K562 (cell line): ENCODE measurements at regions not wholly inside any gene's neighbourhood (a gene's known extent, or its start where the extent isn't known, plus 50 kb on each side); places are given as distances from the start of the nearest gene placed in this dataset.
A peak's percentile ranks its signal among the peaks of the same experiment; 100 is the strongest.

Source experiments
- ATAC-seq: fragments of 200-7000 bp; cut with Tn5 transposase; 3 replicates; pipeline ENCODE4 v1.9.1; 2020; ENCODE audit warnings: moderate library complexity
- BruUV-seq: library from RNA; stranded (reverse); fragments of 400-500 nt; replicated peaks from 2 replicates; lab custom pipeline; 2021; lab: Mats Ljungman, UMichigan
- CTCF ChIA-PET: fragments of 300-600 bp; formaldehyde crosslinking; extraction: SDS; loops from one replicate; lab custom pipeline; 2021; ENCODE audit warnings: low intra/inter-chr PET ratio; lab: Yijun Ruan, JAX
- POLR2A ChIA-PET: fragments of 300-600, 350-650 bp; sonication (Branson Sonifier 250); formaldehyde crosslinking; extraction: SDS; loops from one replicate; lab custom pipeline; 2021; ENCODE audit warnings: antibody characterized with exemption, inconsistent platforms; lab: Yijun Ruan, JAX
- DNase-seq, 4 experiments: peaks; one replicate each; pipeline versions ENCODE4 v3.0.0 to v3.0.0-alpha.2; 2011 to 2018; ENCODE audit warnings: low spot score in 3 of 4, mixed read lengths in 3 of 4; ENCODE audit errors: extremely low read depth in 1 of 4
- FAIRE-seq: peaks from 2 replicates; lab custom pipeline; 2011; peaks lifted over from hg19 to GRCh38; lab: Jason Lieb, UNC
- H2AFZ ChIP-seq: 2 replicates; pipeline ENCODE4 v1.6.0; 2011; ENCODE audit warnings: low read depth, low read length, control low read depth, inconsistent platforms
- H3K27ac ChIP-seq: fragments of 200-600 bp; 3 replicates; pipeline ENCODE4 v1.8.0; 2011; ENCODE audit warnings: low read depth, mild to moderate bottlenecking, control low read depth, inconsistent platforms, low read length, moderate library complexity, mixed read lengths; ENCODE audit errors: extremely low read depth
- H3K27me3 ChIP-seq, 2 experiments: fragments of 300-600 bp in 1 of 2; 2 replicates in 1 of 2; 3 replicates in 1 of 2; pipeline versions ENCODE4 v1.6.0 to v1.8.0; 2011; ENCODE audit warnings: inconsistent platforms in 2 of 2, low read length in 2 of 2, mild to moderate bottlenecking in 1 of 2, mixed read lengths in 1 of 2, moderate library complexity in 1 of 2; ENCODE audit not compliant: control insufficient read depth in 2 of 2, insufficient read depth in 2 of 2
- H3K36me3 ChIP-seq: fragments of 300-600 bp; 3 replicates; pipeline ENCODE4 v1.8.0; 2011; ENCODE audit warnings: mild to moderate bottlenecking, low read length, inconsistent platforms; ENCODE audit not compliant: control insufficient read depth, insufficient read depth
- H3K4me1 ChIP-seq, 2 experiments: fragments of 200-600 bp in 1 of 2; replicated peaks in 1 of 2; 2 replicates in 1 of 2; 3 replicates in 1 of 2; pipeline versions ENCODE4 v1.5.1 to v1.8.0; 2011; ENCODE audit warnings: inconsistent platforms in 2 of 2, low read length in 2 of 2, mild to moderate bottlenecking in 1 of 2, mixed read lengths in 1 of 2, moderate library complexity in 1 of 2; ENCODE audit not compliant: control insufficient read depth in 2 of 2, insufficient read depth in 2 of 2
- H3K4me2 ChIP-seq: 2 replicates; pipeline ENCODE4 v1.6.1; 2011; ENCODE audit warnings: low read length, control low read depth, inconsistent platforms, mixed read lengths; ENCODE audit not compliant: insufficient read depth
- H3K4me3 ChIP-seq: fragments of 200-600 bp; sonication (generic), shearing (Covaris generic); 2 replicates; pipeline ENCODE4 v1.5.1; 2016; ENCODE audit warnings: control low read depth, inconsistent platforms
- H3K79me2 ChIP-seq: fragments of 200-600 bp; 3 replicates; pipeline ENCODE4 v1.8.0; 2011; ENCODE audit warnings: low read length, inconsistent platforms; ENCODE audit not compliant: control insufficient read depth, insufficient read depth
- H3K9ac ChIP-seq, 2 experiments: 2 replicates each; pipeline versions ENCODE4 v1.6.0 to v1.6.1; 2011; ENCODE audit warnings: low read depth in 2 of 2, low read length in 2 of 2, control low read depth in 1 of 2, inconsistent platforms in 1 of 2, mild to moderate bottlenecking in 1 of 2, mixed read lengths in 1 of 2; ENCODE audit not compliant: insufficient read depth in 1 of 2
- H3K9me1 ChIP-seq: one replicate; pipeline ENCODE4 v1.6.0; 2011; ENCODE audit warnings: inconsistent platforms, mild to moderate bottlenecking, low read length, moderate library complexity; ENCODE audit not compliant: control insufficient read depth, insufficient read depth
- H3K9me3 ChIP-seq: replicated peaks from 2 replicates; pipeline ENCODE4 v1.5.1; 2011; ENCODE audit warnings: low read depth, low read length, inconsistent platforms; ENCODE audit not compliant: control insufficient read depth, insufficient read depth
- H4K20me1 ChIP-seq: replicated peaks from 2 replicates; pipeline ENCODE4 v1.6.1; 2011; ENCODE audit warnings: low read length, inconsistent platforms, mixed read lengths; ENCODE audit not compliant: control insufficient read depth, insufficient read depth
- EHMT2 ChIP-seq: fragments of 450-650 bp; IDR thresholded peaks from 2 replicates; pipeline ENCODE4 v1.6.1; 2018; ENCODE audit warnings: antibody characterized with exemption
- MIER1 ChIP-seq: fragments of 450-650 bp; IDR thresholded peaks from 2 replicates; pipeline ENCODE4 v1.6.1; 2016; ENCODE audit warnings: antibody characterized with exemption, mild to moderate bottlenecking, low read depth
- REST ChIP-seq, 2 experiments: fragments of 450-650 bp; formaldehyde crosslinking in 1 of 2; IDR thresholded peaks; 2 replicates each; pipeline versions ENCODE4 v1.4.0 to v1.6.1; 2014 to 2020; ENCODE audit warnings: mild to moderate bottlenecking in 2 of 2, borderline replicate concordance in 1 of 2, low read depth in 1 of 2
- TSHZ1 ChIP-seq: fragments of 250-450 bp; sonication (Bioruptor Pico); IDR thresholded peaks from 2 replicates; pipeline ENCODE4 v1.4.0; 2020; ENCODE audit warnings: mild to moderate bottlenecking, moderate library complexity
- WGBS: fragments of 100-300 bp; shearing (Covaris generic); methylation state at CpG from one replicate; pipeline ENCODE4 v1.1.6; 2016; ENCODE audit warnings: low coverage, mixed read lengths; ENCODE audit not compliant: insufficient coverage; ENCODE audit errors: missing lambda C conversion rate; 5-methylcytosine and 5-hydroxymethylcytosine counted together
- in situ Hi-C: fragments of 300-500 bp; cut with MboI; formaldehyde crosslinking; loops from 4 replicates; pipeline ENCODE4 v1.15.0; 2018; ENCODE audit warnings: inconsistent platforms, mixed read lengths
- intact Hi-C: fragments of 100-400 bp; cut with micrococcal nuclease; formaldehyde crosslinking; loops from 2 replicates; pipeline ENCODE4 v1.14.2; 2022

GRCh38 chr1:5001466-5001865 lies 347.1 kb downstream of the AJAP1 start:
- intact Hi-C loops (no loop called here), in situ Hi-C loops (no loop called here)
- POLR2A ChIA-PET = no interaction called here
- no peaks in the 10 kb centered on the region for H3K9me3 ChIP-seq
- no peak overlapping the region for H2AFZ ChIP-seq
- no peak overlapping the region for H3K4me2 ChIP-seq
- no peaks in the 10 kb centered on the region for H4K20me1 ChIP-seq
- CTCF ChIA-PET = no interaction called here
- DNase-seq = peak; percentile 9 to 20 (median 16)
- TF ChIP-seq TSHZ1 (CRISPR knock-in tag) (no peak), REST (IDR thresholded peaks at IDR 0.05; ENCODE audit: borderline replicate concordance) (peak; percentile 84), REST (CRISPR knock-in tag; IDR thresholded peaks at IDR 0.05; ENCODE audit: low read depth) (peak; percentile 32; the same call in 1 of the 2 replicates), EHMT2 (peak; percentile 61; the same call in 1 of the 2 replicates), MIER1 (0 out of 2 replicates have a peak, but pooled peaks have one; percentile 46)
- TF ChIP-seq, all 486 proteins: peak for 3
- Histone ChIP-seq H3K27me3 (no peaks in the 10 kb centered on the region), H3K36me3 (no peaks in the 10 kb centered on the region), H3K9me1 (no peaks in the 10 kb centered on the region), H3K4me3 (no peak overlapping the region), H3K79me2 (no peaks in the 10 kb centered on the region), H3K4me1 (no peaks in the 10 kb centered on the region), H3K9ac (no peak overlapping the region), H3K27ac (no peak overlapping the region)
- no TSS peak for BruUV-seq
- WGBS = 0% methylated on average over 5 of the region's 5 CpGs
- FAIRE-seq = no peak
- ATAC-seq = no peak
